Limb (tissue), 2 donors: ENCODE measurements at regions not wholly inside any gene's neighbourhood (a gene's known extent, or its start where the extent isn't known, plus 50 kb on each side); places are given as distances from the start of the nearest gene placed in this dataset.
A peak's percentile ranks its signal among the peaks of the same experiment; 100 is the strongest.
"Not testable (repeated sequence)": the region's sequence is repeated elsewhere in the genome, so short reads cannot be mapped to it uniquely, and the experiment has no call there.

Experiments
- DNase-seq, 2 donors: peaks; one replicate each; pipeline ENCODE4 v3.0.0-alpha.2; 2016; ENCODE audit errors: extremely low spot score in 2 of 2

- DNase-seq = no peak
Observed at GRCh38 chr2:88396209-88396608, 56.3 kb downstream of the FOXI3 start.

GRCh38 chr2:88377641-88377991 is 74.9 kb downstream of the FOXI3 start:
- DNase-seq = no peak

DNA sequence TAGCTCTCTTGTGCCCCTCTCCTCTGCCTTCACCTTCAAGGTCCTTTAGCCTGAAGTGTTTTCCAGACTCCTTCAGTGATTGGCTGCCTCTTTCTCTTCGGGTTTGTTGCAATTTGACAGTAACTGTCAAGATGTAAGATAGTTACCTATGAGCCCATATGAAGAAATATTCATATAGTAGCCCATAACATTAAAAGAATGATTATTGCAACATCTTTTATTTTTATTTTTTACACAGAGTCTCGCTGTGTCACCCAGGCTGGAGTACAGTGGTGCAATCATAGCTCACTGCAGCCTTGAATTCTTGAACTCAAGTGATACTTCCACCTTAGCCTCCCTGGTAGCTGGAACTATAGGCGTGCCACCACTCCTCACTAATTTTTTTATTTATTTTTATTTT is 80.5 kb downstream of the FOXI3 start:
- no peak for DNase-seq

GRCh38 chr2:88365408-88365807 is 87.1 kb downstream of the FOXI3 start:
- DNase-seq = not testable (repeated sequence)

DNA sequence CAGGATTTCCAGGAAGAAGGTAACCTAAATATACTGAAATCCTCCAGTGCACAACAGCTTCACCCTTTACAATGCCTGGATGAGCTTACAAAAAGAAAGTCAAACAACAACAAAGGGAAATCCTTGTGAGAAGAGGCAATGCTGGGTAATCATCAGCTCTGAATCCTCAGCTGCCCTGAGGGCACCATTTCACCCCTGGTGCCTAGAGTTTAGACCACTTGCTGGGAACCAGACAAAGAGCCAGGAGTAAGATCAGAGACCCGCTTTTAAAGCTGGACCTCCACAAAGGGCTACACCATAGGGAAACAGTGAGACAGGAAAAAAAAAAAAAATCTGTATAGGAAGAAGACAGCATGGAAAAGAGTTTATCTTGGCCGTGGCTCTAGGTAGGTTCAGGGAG is 97.0 kb downstream of the FOXI3 start:
- DNase-seq = no peak

DNA sequence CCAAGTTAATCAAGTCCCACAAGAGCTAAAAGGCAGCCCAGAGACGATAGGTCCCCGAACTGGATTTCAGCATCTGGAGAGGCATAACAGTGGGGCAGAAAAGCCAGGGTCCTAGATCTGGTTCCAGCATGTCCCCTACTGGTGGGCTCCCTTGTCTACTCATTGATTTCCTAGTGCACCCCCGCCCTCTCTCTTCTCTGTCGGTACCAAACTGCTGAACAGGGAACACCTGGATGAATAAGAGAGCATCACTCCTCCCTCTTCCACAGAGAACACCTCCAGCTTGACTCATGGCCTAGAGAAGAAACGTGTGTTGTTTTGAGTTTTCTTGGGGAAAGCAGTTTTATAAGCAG is 101.3 kb downstream of the FOXI3 start:
- no peak for DNase-seq

- DNase-seq = peak; percentile 12 to 63
Observed at GRCh38 chr2:88350331-88351248, 101.9 kb downstream of the FOXI3 start.

DNA sequence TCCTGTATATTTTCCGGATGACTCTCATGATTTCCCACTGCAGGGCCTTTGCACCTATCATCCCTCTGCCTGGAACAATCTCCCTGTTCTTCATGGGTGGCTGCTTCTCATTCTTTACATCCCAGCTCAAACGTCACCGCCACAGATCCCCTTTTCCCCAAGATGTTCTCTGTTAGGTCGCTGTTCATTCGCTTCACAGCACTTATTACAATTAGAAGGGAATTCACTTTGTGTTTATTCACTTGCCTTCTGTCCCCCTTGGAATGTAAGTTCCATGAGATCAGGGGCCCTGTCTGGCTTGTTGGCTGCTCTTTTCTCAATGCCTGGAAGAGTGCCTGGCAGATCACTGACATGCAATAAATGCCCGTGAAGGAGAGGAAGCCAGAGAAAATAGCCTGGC is 106.7 kb downstream of the FOXI3 start:
- DNase-seq = no peak

GRCh38 chr2:88342749-88343148 is 109.7 kb downstream of the FOXI3 start:
- no peak for DNase-seq

DNA sequence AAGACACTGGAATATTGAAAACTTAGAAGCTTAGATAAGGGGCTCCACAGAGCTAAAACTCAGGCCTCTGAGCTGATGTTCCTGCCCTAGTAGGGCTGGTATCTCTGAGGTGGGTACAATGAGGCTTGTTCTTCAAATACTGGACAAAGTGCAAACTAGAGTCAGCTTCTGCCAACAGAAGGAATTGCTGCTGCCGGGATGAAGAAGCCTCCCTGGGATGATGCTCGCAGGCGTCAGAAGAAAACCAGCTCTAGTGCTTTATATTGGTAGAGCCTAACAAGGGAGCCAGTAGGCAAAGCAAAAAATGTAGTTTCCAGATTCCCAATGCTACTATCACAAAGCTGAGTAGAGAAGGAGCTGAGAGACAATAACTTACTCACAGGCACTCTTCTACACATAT is 118.1 kb downstream of the FOXI3 start:
- no peak for DNase-seq

DNA sequence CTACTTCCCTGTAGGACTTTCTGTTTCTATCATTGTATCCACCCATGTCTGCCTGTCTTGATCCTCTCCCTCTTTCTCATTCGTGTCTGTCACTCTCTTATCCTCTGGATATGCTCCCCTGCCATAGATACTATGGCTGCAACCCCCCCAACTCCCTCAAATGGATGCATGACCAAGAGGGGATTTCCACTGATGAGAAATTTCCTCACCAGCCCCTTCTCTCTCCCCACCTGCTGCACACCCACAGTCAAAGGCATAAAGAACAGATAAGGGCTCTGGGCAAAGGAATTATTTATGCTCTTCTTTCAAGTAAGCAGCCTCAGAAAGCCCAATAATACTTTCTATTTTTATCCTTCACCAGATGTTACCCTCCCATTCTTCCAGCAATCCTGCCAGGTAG is 121.3 kb downstream of the FOXI3 start:
- DNase-seq = no peak

GRCh38 chr2:88329815-88330603 is 122.5 kb downstream of the FOXI3 start:
- DNase-seq = no peak

GRCh38 chr2:88321449-88322248 is 130.8 kb downstream of the FOXI3 start:
- DNase-seq = no peak

GRCh38 chr2:88320076-88320773 is 132.3 kb downstream of the FOXI3 start:
- no peak for DNase-seq

DNA sequence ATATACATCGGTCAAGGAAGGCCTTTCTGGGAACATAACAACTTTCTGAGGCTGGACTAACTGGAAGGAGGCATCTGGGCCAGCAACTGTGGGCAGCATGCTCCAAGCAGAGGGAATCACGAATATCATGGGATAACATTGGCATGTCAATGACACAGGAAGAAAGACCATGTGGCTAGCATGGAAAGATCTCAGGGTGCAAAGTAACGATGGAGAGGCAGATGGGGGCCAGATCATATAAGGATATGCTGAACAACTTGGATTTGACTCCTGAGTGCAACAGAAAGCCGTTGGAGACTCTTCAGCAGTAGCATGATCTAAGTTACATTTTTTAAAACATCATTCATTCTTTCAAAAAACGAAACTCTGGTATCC is 133.6 kb downstream of the FOXI3 start:
- DNase-seq = no peak

DNA sequence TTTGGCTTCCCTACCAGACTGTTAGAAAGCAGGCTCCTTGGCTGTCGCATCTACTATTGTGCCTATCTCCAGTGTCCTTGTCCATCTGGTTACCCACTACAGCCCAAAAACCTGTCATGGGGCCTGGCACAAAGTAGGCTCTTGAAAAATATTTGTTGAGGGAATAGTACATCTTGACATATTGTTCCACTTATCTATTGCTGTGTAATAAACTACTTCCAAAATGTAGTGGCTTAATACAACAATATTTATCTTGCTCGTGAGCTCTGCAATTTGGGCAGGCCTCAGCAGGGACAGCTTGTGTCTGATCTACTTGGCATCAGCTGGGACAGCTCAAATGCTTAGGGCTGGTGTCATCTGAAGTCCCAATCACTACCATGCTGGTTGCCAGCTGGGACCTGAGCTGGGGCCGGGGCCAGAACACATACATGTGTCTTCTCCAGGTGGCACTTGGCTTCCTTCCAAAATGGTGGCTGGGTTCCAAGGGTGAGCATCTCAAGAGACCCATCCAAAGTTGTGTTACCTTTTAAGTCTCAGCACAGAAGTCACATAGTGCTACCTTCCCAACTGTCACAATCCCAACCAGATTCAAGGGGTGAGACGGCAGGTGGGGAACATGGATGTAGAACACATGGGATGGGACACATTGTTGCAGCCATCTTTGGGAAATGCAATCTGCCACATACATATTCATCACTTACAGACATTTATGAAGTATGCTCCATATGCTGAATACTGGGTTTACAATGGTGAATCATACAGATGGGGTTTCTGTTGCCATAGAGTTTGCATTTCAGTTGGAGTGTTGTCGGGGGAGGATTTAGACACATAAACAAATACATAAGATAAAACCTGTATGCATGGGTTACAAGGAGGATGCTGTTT is 134.2 kb downstream of the FOXI3 start:
- DNase-seq = no peak

DNA sequence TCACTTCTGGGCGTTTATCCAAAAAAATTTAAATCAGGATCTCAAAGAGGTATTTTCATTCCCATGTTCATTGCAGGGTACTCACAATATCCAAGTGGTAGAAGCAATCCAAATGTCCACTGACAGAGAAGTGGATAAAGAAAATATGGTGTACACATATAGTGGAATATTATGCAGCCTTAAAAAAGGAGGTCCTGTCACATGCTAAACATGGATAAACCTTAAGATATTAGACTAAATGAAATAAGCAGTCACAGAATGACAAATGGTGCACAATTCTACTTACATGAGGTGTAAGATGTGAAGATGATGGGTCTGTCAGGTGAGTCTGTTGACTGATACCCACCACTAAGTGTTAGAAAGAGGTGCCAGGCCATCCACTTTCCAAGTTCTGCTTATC is 140.6 kb downstream of the THNSL2 start:
- no peak for DNase-seq

DNA sequence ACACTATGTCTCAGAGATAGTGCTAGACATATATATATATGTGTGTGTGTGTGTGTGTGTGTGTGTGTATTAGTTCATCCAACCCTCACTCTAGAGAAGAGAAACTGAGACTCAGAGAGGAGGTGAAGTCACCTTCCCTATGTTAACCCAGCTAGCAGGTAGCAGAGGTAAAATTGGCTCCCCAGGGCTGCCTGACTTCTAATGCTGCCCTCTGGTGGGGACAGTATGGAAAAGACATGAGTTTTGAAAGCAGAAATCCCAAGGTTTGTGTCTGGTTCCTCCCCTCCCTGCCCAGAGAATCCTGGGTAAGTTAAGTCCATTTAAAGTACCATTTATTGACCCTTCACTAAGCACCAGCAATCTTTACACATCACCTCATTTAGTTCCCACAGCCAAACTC is 137.7 kb downstream of the THNSL2 start:
- no peak for DNase-seq

DNA sequence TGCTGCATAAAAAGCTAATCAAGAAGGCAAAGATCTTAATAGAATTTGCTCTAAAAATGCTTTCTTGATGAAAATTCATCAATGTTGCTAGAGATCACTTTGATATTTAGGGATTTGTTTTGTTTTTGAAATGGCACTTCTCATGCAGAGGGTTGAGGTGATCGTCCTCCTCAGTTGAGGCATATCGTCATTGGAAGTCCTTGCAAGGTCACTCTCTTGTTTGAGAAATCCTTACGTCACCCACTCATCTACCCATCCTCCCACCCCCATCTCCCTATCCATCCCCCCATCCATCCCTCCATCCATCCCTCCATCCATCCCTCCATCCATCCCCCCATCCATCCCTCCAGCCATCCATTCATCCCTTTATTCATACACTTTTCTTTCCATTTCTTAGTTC is 133.7 kb downstream of the THNSL2 start:
- no peak for DNase-seq

DNA sequence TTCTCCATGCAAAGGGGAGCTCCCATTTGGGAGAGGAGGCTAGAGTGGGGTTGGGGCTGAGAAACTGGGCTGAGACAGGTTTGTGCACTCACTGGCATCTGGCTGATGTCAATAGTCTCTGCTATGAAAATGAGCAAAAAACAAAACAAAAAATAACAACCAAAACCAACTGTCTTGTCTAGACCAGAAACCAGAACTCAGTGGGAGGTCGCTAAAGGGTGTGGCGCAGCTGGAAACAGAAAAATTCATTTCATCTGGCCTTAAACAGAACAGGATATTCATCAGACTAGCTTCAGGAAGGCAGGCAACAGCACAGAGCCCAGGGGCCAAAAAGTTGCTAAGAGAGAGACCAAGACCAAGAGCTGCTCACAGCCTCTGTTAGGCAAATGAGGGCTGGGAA is 126.1 kb downstream of the THNSL2 start:
- DNase-seq = no peak
